HG03045 (cell line): ENCODE measurements at regions not wholly inside any gene's neighbourhood (a gene's known extent, or its start where the extent isn't known, plus 50 kb on each side); places are given as distances from the start of the nearest gene placed in this dataset.

Experiments
- ATAC-seq: cut with Tn5 transposase; IDR thresholded peaks from one replicate; pipeline ENCODE4 v1.9.1; 2021; ENCODE audit warnings: mild to moderate bottlenecking, moderate library complexity; ENCODE audit not compliant: unreplicated experiment

GRCh38 chr18:61141691-61142090 is 191.5 kb upstream of the CDH20 start:
- ATAC-seq, result no peak

GRCh38 chr18:61148322-61148721 is 184.9 kb upstream of the CDH20 start:
- ATAC-seq, result no peak

GRCh38 chr18:61149786-61150185 is 183.4 kb upstream of the CDH20 start:
- no peak for ATAC-seq

- no peak for ATAC-seq
These were observed 179.7 kb upstream of the CDH20 start for GRCh38 chr18:61153571-61153970.

GRCh38 chr18:61154866-61155265 is 178.4 kb upstream of the CDH20 start:
- no peak for ATAC-seq

- ATAC-seq, result no peak
These were observed 177.6 kb upstream of the CDH20 start for GRCh38 chr18:61155586-61155985.

- no peak for ATAC-seq
These were observed 175.8 kb upstream of the CDH20 start for GRCh38 chr18:61157451-61157850.

- no peak for ATAC-seq
These were observed 174.0 kb upstream of the CDH20 start for GRCh38 chr18:61159246-61159645.

- no peak for ATAC-seq
These were observed 168.9 kb upstream of the CDH20 start for GRCh38 chr18:61164321-61164720.

- no peak for ATAC-seq
These were observed 165.3 kb upstream of the CDH20 start for GRCh38 chr18:61167902-61168301.

GRCh38 chr18:61169386-61169785 is 163.8 kb upstream of the CDH20 start:
- ATAC-seq, result no peak

GRCh38 chr18:61172624-61173023 is 160.6 kb upstream of the CDH20 start:
- ATAC-seq, result no peak

GRCh38 chr18:61173554-61173953 is 159.7 kb upstream of the CDH20 start:
- ATAC-seq, result no peak

- no peak for ATAC-seq
These were observed 149.4 kb upstream of the CDH20 start for GRCh38 chr18:61183798-61184197.

- ATAC-seq, result no peak
These were observed 145.3 kb upstream of the CDH20 start for GRCh38 chr18:61187971-61188370.

GRCh38 chr18:61189376-61189775 is 143.9 kb upstream of the CDH20 start:
- no peak for ATAC-seq

- ATAC-seq, result no peak
These were observed 138.5 kb upstream of the CDH20 start for GRCh38 chr18:61194726-61195125.

GRCh38 chr18:61196750-61197149 is 136.5 kb upstream of the CDH20 start:
- ATAC-seq, result no peak

- ATAC-seq, result no peak
These were observed 134.7 kb upstream of the CDH20 start for GRCh38 chr18:61198486-61198885.

- no peak for ATAC-seq
These were observed 133.9 kb upstream of the CDH20 start for GRCh38 chr18:61199171-61199848.

GRCh38 chr18:61201511-61201910 is 131.7 kb upstream of the CDH20 start:
- ATAC-seq, result no peak

GRCh38 chr18:61203151-61203550 is 130.1 kb upstream of the CDH20 start:
- no peak for ATAC-seq

- no peak for ATAC-seq
These were observed 123.4 kb upstream of the CDH20 start for GRCh38 chr18:61209801-61210200.
